DMS53 (cell line): ENCODE measurements at regions not wholly inside any gene's neighbourhood (a gene's known extent, or its start where the extent isn't known, plus 50 kb on each side); places are given as distances from the start of the nearest gene placed in this dataset.

ENCODE experiments used
- DNase-seq: peaks from one replicate; lab custom pipeline; 2025; lab: John Stamatoyannopoulos, UW

DNA sequence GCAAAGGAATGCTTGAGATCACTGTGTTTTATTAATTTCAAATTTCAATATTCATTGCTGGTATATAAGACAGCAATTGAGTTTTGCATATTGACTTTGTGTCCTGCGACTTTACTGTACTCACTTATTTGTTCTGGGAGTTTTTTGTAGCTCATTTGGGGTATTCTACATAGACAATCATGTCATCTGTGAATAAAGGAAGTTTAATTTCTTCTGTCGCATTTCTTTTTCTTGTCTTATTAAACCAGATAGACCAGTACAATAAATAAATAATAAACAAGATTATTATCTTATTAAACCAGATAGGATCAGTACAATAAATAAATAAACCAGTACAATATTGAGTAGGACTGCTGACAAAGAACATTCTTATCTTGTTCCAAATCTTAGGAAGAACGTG, 448.2 kb downstream of the RPS24 start:
- DNase-seq = no peak

- no peak for DNase-seq
These were observed 450.0 kb downstream of the RPS24 start for GRCh38 chr10:78483641-78484040.

- DNase-seq = no peak
These were observed 455.4 kb downstream of the RPS24 start for GRCh38 chr10:78489034-78489433.

DNA sequence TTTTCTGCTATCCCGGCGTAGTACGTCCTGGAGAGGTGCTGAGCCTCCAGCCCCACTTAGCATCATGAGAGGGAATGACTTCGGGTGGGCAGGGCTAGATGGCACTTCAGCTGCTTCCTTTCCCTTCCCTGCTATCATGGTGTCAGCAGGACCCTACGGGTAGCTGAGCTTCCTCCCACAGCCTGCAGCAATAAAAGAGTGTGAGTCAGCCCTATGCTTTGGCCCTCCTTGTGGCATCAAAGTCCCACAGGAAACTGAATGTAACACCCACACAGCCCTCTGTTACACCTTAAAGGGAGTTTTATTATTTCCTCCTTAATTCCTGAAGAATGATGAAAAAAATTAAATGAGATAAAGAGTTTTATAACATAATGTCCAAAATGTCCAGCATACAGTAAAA, 458.1 kb downstream of the RPS24 start:
- DNase-seq = peak; percentile 7

DNA sequence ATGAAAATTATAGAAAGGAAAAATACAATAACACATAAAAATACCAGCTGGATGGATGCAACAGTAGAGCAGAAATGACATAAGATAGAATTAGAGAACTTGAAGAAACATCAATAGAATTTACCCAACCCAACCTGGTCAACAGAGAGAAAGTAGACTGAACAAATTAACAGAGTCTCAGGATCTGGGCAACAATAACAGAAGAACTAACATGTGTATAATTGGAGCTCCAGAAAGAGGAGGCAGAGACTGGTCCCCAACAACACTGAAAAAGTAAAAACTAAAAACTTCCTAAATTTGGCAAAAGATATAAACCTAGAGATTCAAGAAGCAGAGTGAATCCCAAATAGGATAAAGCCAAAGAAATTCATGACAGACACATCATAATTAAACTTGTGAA, 458.8 kb downstream of the RPS24 start:
- no peak for DNase-seq

- DNase-seq = no peak
These were observed 460.5 kb downstream of the RPS24 start for GRCh38 chr10:78494179-78494578.

- DNase-seq = peak; percentile 85
These were observed 468.7 kb downstream of the RPS24 start for GRCh38 chr10:78502210-78502936.

- no peak for DNase-seq
These were observed 470.5 kb downstream of the RPS24 start for GRCh38 chr10:78504181-78504580.

DNA sequence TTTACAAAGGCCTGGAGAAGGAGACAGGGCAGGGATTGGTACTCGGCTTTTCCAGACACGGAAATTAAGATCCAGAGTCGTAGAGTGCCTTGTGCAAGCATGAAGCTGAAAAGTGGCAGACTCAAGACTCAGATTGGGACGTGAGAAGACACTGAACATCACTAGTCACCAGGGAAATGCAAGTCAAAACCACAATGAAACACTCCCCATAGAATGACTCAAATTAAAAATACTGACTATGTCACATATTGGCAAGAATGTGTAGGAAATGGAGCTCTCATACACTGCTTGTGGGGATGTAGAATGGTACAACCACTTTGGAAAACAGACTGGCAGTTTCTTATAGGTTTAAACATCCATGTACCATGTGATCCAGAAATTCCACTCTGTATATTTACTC, 472.0 kb downstream of the RPS24 start:
- DNase-seq = no peak

DNA sequence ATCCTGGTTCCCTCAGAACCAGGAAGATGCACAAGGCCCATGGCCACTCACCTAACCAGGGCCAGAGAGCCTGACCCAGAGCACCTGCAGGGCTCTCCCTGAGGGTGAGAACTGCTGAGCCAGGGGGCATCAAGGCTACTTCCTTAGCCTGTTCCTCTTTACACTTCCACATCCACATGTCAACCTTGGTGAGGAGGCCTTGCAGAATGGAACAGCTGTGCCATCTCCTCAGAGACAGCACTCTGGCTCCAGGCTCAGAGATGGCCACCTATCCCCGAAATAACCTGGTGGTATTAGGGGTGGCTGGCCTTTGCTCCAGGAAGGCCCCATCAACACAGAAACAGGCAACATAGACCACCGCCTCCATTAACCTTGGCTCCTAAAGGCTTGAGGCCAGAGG, 473.0 kb downstream of the RPS24 start:
- no peak for DNase-seq

DNA sequence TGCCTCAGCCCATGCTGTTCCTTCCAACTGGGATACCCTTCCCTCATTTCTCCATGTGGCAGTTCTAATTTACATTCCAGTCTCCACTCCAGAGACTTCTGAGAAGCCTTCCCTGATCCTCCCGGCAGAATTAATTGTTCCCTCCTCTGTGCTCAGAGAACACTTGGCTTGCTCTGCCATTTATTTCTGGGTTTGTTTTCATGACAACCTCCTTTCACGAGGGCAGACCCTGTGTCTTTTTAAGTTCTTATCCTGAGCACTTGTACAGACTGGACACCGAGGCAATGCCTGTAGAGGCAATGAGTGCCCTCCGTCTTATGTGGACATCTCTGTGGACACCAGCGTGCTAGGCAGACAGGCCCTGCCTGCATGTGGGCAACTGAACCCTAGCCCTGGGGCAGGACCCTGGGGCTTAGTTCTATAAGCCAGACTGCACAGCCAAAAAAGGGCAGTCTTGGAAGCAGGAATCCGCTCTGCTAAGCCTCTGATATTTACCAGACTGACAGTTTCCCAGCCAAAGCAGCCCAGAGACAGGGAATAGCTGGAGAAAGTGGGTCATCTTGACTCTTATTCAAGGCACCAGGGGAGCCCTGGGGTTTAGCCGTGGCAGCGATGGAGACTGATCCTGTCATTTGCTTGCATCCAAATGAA, 474.0 kb downstream of the RPS24 start:
- DNase-seq = no peak

DNA sequence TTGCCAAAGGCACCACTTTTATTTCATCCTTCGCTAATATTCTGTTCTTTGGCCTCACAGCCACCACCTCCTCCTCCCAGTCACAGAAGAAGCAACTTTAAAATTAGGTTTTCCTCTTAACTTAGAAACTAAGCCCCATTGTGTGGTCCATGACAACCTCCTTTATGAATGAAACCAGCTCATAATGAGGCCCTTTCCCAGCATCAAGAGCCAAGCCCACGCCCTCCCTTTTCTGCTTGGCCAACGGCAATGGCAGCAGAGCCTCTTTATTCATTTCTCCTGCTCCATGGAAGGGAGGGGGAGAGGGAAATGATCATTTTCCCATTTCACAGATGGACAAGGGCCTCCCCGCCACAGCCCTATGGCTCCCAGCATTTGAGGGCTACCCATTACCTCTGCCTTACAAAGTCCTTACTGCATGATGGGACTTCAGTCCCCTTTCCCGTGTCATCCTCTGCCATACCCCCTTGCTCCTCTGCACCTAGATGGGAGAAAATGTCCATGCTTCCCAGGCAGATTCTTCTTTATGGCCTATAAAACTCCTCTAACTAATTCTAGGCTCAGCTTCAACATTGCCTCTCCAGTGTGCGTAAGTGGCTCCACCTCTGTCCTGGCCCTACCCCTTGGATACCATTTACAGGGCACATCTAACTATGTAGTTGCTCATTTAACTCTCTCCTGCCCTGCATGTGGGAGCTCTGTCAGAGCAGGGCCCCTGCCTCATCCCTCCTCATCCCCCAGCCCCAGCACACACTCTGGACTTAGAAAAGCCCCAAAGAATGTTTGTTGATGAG, 475.5 kb downstream of the RPS24 start:
- DNase-seq = no peak

DNA sequence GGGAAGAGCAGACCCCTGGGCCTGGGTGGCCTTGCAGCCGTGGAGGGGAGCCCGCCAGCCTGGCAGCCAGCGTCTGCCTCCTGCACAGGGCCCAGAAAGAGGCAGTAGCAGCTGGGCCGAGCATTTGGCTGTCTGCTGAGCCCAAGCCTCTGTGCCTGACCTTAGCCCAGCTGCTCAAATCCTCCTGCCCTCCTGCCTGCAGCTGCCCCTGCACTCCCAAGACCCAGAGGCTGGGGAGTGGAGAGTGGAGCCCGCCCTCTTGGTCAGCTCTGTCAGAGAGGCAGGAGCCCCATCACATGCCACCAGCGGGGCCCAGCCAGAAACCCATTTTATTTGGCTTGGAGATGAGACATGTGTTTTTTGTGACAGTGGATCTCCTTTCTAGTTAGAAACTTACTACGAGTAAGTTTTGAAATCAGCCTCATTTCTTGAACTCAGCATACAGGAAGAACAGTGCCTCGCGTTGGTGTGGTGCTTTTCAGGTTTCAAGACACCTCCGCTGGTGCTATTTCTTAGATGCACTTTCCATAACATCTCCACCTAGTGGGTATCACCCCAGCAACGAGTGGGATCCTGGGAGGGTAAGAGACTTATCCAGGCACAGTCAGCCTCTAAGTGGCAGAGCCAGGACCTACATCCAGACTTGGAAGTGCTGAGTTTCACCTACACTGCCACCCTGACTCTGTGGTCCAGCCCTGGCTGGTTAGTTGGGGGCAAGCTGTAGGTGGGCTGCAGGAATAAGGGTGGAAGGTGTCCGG, 477.1 kb downstream of the RPS24 start:
- no peak for DNase-seq

DNA sequence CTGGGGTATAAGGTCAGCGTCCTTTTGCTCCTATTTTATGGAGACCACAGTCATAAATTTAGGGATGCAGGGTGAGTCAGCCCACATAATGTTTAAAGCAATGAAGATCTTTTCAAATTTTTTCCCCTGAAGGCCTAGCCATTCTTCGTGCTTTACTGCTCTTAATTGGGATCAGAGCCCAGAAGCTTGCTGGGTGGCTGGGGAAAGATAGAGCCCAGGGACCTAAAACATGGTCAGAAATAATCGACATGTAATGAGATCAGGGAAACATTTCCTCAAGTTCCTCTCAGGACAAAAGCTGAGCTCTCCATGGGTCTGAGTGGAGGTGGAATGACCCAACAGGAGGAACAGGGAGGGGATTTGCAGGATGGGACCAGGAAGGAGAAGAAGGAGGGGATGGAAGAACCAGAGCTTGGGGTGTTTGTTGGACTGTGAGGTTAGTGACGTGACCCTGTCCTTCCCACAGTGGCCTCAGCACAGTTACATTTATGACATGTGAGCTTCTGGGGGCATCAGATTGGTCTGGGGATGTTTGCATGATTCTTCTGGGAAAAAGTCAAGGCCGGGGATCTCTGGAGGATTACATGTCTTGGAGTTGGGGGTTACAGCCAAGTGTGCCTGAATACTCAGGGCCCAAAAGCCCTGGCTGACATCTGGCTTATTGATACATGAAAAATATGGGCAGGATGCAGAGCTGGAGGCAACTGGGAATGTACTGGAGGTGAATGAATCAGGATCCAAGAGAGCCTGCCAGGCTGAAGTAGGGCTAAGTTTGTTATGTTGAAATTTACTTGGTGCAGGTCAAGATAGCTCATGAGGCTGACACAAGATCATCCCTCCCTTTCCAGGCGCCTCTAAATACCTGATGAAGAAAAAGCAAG, 477.9 kb downstream of the RPS24 start:
- DNase-seq = no peak

- DNase-seq = no peak
These were observed 478.5 kb downstream of the RPS24 start for GRCh38 chr10:78512205-78512550.

DNA sequence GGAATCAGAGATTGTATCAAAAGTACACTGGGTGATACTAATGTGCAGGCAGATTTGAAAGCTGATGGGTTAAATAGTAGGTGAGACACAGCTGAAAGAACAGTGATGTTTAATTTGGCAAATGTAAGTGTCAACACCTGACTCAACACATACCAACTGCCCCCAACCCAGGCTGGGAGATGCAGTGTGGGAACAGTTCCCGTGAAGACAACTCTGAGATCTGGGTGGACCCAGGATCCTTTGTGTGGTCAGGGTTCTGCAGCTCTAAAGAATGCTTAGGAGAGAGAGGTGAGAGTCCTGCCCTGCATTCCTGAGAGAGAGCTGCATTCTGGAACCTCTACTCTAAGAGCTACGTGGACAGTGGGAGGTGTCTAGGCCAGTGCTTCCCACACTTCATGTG, 479.7 kb downstream of the RPS24 start:
- no peak for DNase-seq

GRCh38 chr10:78513986-78514385, 480.3 kb downstream of the RPS24 start:
- no peak for DNase-seq

DNA sequence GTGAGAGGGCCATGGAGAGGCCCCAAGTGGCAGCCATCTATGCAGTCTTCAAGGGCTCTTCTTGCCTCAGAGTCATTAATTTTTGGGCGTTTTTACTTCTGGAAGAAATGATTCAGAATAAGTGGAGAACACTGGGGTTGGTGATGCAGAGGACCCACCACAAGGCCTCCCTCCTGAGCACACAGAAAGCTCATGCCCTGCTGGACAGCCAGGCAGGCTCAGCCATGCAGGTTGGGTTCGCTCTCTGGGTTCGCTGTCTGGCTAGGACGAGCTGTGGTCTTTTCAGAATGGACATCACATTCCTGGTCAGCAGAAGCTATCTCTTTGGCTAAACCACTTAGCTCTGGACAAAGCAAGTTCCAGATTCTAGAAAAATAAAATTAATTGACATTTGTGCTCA, 480.8 kb downstream of the RPS24 start:
- no peak for DNase-seq

DNA sequence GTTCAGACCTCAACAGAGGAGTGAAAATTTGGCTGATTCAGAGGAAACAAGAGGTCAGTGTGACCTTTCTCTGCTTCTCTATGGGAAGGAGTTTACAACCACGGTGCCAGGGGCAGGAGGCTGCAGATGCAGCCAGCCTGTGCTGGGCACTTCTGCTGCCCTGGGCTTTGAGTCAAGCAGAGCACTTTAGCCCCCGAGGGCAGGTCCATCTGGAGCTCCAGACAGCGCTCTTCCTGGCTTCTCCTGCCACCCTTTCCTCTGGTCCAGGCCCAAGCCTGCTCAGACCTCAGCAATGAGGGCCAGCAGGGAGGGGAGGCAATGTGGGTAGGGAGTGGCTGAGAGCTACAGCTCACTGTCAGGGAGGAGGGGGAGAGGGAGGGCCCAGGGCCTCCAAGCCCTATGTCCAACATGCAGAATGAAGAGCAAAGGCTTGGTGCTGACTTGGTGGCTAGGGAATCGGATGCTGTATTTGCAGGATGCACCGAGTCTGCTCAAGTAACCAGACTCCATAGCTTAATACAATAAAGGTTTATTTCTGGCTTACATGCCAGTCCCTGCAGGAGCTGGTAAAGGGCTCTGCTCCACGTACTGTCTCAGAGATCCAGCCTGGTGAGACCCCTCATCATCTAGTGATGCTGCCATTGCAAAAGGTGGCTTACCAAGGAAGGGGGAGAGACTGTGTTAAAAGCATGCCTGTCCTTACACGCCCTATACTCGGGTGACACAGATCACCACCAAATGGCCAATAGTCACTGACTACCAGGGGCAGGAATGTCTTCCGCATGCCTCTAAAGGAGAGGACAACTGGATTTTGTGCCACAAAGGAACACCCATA, 481.6 kb downstream of the RPS24 start:
- no peak for DNase-seq

- no peak for DNase-seq
These were observed 482.1 kb downstream of the RPS24 start for GRCh38 chr10:78515873-78516153.

- DNase-seq = no peak
These were observed 482.6 kb downstream of the RPS24 start for GRCh38 chr10:78516236-78516635.
